D721Med (cell line): ENCODE measurements at regions not wholly inside any gene's neighbourhood (a gene's known extent, or its start where the extent isn't known, plus 50 kb on each side); places are given as distances from the start of the nearest gene placed in this dataset.

Experiments
- DNase-seq: peaks from one replicate; pipeline ENCODE4 v3.0.0; 2011; ENCODE audit warnings: low spot score; ENCODE audit not compliant: insufficient read length
- FAIRE-seq: peaks from 2 replicates; lab custom pipeline; 2011; peaks lifted over from hg19 to GRCh38; lab: Jason Lieb, UNC
- CTCF ChIP-seq: IDR thresholded peaks from 2 replicates; pipeline ENCODE4 v1.5.1; 2012; ENCODE audit warnings: mild to moderate bottlenecking, control low read depth; ENCODE audit not compliant: insufficient read depth; ENCODE audit errors: missing control alignments

- DNase-seq (no peak), FAIRE-seq (no peak)
- no peak for TF ChIP-seq CTCF
These were observed 89.0 kb upstream of the TMEM18 start for GRCh38 chr2:766255-766654.

- DNase-seq (no peak), FAIRE-seq (no peak)
- no peak for TF ChIP-seq CTCF
These were observed 88.2 kb upstream of the TMEM18 start for GRCh38 chr2:765369-765768.

DNA sequence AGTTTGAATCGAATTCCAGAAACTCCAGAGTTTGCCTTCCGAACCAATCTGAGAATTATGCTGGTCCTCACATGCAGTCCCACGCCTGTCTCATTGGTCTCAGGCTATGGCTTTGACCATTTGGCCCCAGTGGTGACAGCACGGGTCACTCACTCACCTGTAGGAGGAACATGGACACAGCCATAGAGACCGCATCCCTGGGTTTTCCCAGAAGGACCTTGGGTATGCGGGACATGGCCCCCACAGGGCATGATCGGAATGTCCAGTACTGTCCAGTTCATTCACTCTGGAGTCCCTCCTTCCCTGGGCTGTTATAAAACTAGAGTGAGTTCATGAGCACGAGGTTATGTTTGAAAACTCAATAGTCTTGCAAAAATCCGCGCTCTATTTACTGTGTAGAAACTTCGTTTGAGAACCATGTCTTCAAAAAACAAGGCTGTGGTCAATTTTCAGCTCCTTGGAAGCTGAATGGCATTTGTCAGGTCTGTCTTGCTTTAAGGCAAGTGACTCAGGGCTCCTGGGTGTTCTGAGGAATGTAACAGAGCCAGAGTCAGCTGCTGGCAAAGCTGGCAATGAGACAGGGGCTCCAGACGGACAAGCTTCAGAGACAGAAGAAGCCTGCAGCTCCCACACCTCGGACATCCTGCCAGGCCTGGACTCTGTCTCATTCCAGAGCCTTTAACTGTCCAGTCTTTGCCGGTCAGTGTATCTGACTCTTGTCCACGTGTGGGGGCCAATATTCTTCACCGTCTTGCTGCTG, 86.7 kb upstream of the TMEM18 start:
- no peak for DNase-seq
- no peak for FAIRE-seq
- no peak for TF ChIP-seq CTCF

- DNase-seq (no peak), FAIRE-seq (no peak)
- TF ChIP-seq CTCF: no peak
These were observed 85.4 kb upstream of the TMEM18 start for GRCh38 chr2:762646-763045.

- TF ChIP-seq CTCF: no peak
- DNase-seq (no peak), FAIRE-seq (no peak)
These were observed 84.2 kb upstream of the TMEM18 start for GRCh38 chr2:761384-761783.

- FAIRE-seq (no peak), DNase-seq (no peak)
- TF ChIP-seq CTCF: no peak
These were observed 82.8 kb upstream of the TMEM18 start for GRCh38 chr2:760001-760400.

GRCh38 chr2:758073-758820, 81.0 kb upstream of the TMEM18 start:
- FAIRE-seq (no peak), DNase-seq (no peak)
- TF ChIP-seq CTCF: no peak
